Tibial nerve (tissue), 4 donors: ENCODE measurements at regions not wholly inside any gene's neighbourhood (a gene's known extent, or its start where the extent isn't known, plus 50 kb on each side); places are given as distances from the start of the nearest gene placed in this dataset.

ENCODE experiments used
- CTCF ChIP-seq, 5 experiments: fragments of 200-600 bp in 3 of 5; fragments of 450-650 bp in 2 of 5; sonication (generic) in 3 of 5; IDR thresholded peaks; one replicate each; pipeline ENCODE4 v1.5.1; 2016 to 2019; ENCODE audit warnings: antibody characterized with exemption in 5 of 5, mild to moderate bottlenecking in 3 of 5, moderate library complexity in 2 of 5
- EP300 ChIP-seq, 2 donors: sonication (generic); formaldehyde crosslinking; IDR thresholded peaks; one replicate each; pipeline ENCODE4 v1.6.1; 2017; ENCODE audit warnings: antibody characterized with exemption in 2 of 2, mild to moderate bottlenecking in 1 of 2
- POLR2A ChIP-seq, 2 donors: fragments of 450-650 bp; IDR thresholded peaks; one replicate each; pipeline ENCODE4 v1.6.1; 2017; ENCODE audit warnings: antibody characterized with exemption in 2 of 2, mild to moderate bottlenecking in 2 of 2, moderate library complexity in 2 of 2

DNA sequence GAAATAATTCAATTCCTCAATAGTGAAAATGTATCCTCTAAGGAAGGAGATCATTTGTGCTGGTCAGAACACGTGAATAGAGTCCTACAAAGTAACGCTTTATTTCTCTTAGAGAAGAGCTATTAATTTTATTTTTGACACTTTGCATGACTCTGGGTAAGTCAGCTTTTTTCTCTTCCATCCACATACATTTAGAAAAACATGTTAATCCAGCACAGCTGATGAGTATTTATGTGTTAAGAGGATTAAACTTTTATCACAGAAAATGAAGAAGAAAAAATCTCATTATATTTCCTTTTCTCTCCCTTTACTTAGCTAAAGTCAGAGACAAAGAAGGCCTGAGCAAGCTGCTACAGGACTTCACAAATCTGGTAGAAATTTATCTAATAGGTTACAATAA is 649.5 kb upstream of the CCDC179 start:
- TF ChIP-seq CTCF (IDR thresholded peaks at IDR 0.05), result no peak
- no peak for TF ChIP-seq POLR2A (IDR thresholded peaks at IDR 0.05)
- no peak for TF ChIP-seq EP300 (IDR thresholded peaks at IDR 0.05)
